Body of pancreas (tissue), 4 donors: ENCODE measurements at regions not wholly inside any gene's neighbourhood (a gene's known extent, or its start where the extent isn't known, plus 50 kb on each side); places are given as distances from the start of the nearest gene placed in this dataset.

Experiments
- ATAC-seq: fragments of 150-250 bp; one replicate; pipeline ENCODE4 v1.9.1; 2016
- DNase-seq, 4 donors: peaks; one replicate each; pipeline ENCODE4 v3.0.0-alpha.2; 2019
- H3K27ac ChIP-seq, 4 donors: fragments of 200-600 bp; sonication (generic); 1 replicate in 3 of 4; 2 replicates in 1 of 4; pipeline versions ENCODE4 v1.5.1 to v1.6.1; 2016 to 2019; ENCODE audit warnings: mild to moderate bottlenecking in 1 of 4, mixed read lengths in 1 of 4, moderate library complexity in 1 of 4
- H3K27me3 ChIP-seq, 2 donors: fragments of 200-600 bp; sonication (generic); one replicate each; pipeline ENCODE4 v1.6.0; 2016; ENCODE audit warnings: mild to moderate bottlenecking in 1 of 2
- H3K36me3 ChIP-seq, 2 donors: fragments of 200-600 bp; sonication (generic); replicated peaks in 1 of 2; 2 replicates each; pipeline ENCODE4 v1.5.1; 2016; ENCODE audit warnings: low read depth in 2 of 2; ENCODE audit not compliant: insufficient read depth in 1 of 2
- H3K4me1 ChIP-seq: fragments of 200-600 bp; sonication (generic); one replicate; pipeline ENCODE4 v1.6.0; 2016
- H3K4me3 ChIP-seq, 2 donors: fragments of 200-600 bp; sonication (generic); 1 replicate in 1 of 2; 2 replicates in 1 of 2; pipeline ENCODE4 v1.5.1; 2016 to 2019
- H3K9me3 ChIP-seq, 3 donors: fragments of 200-600 bp; sonication (generic); 1 replicate in 2 of 3; 2 replicates in 1 of 3; pipeline ENCODE4 v1.5.1; 2016
- POLR2A ChIP-seq, 3 donors: fragments of 450-650 bp; IDR thresholded peaks; one replicate each; pipeline ENCODE4 v1.6.1; 2016; ENCODE audit warnings: antibody characterized with exemption in 3 of 3, mild to moderate bottlenecking in 2 of 3
- WGBS, 2 donors: methylation state at CpG; one replicate each; pipeline ENCODE4 v1.1.5; 2017; 5-methylcytosine and 5-hydroxymethylcytosine counted together
- intact Hi-C: fragments of 100-400 bp; cut with DNase I; formaldehyde crosslinking; loops from one replicate; pipeline ENCODE4 v1.15.1; 2023
- TF ChIP-seq, protein P1 (sequence below), 7 experiments: fragments of 450-650 bp in 4 of 7; fragments of 200-600 bp in 3 of 7; sonication (generic) in 3 of 7; IDR thresholded peaks; one replicate each; pipeline ENCODE4 v1.5.1; 2016 to 2019; ENCODE audit warnings: antibody characterized with exemption in 7 of 7

DNA sequence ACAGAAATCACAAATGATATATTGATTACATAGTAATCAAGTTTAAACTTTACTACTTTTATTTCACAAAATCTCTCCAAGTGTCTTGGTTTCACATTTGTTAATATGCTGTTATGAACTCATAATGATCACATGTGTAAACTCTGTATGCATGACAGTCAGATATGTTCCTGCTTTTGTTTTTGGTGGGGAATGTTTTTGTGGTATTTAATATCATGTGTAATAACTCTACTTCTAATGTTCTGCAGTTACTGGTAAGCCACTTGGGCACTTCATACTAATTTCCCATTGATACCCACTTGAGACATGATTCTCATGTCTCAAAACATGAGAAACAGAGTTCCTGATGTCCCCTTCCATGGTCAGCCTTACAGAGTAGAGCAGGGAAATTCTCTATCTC, 109.1 kb upstream of the INHBA start:
- ATAC-seq (no peak), DNase-seq (no peak)
- TF ChIP-seq, protein P1, sequence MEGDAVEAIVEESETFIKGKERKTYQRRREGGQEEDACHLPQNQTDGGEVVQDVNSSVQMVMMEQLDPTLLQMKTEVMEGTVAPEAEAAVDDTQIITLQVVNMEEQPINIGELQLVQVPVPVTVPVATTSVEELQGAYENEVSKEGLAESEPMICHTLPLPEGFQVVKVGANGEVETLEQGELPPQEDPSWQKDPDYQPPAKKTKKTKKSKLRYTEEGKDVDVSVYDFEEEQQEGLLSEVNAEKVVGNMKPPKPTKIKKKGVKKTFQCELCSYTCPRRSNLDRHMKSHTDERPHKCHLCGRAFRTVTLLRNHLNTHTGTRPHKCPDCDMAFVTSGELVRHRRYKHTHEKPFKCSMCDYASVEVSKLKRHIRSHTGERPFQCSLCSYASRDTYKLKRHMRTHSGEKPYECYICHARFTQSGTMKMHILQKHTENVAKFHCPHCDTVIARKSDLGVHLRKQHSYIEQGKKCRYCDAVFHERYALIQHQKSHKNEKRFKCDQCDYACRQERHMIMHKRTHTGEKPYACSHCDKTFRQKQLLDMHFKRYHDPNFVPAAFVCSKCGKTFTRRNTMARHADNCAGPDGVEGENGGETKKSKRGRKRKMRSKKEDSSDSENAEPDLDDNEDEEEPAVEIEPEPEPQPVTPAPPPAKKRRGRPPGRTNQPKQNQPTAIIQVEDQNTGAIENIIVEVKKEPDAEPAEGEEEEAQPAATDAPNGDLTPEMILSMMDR (IDR thresholded peaks at IDR 0.05): no peak
- no peak for TF ChIP-seq POLR2A (IDR thresholded peaks at IDR 0.05)
- intact Hi-C loops: no loop called here
- Histone ChIP-seq H3K27ac (no peak overlapping the region), H3K4me3 (no peak overlapping the region), H3K27me3 (no peaks in the 10 kb centered on the region), H3K4me1 (no peaks in the 10 kb centered on the region), H3K36me3 (no peaks in the 10 kb centered on the region), H3K9me3 (no peaks in the 10 kb centered on the region)

DNA sequence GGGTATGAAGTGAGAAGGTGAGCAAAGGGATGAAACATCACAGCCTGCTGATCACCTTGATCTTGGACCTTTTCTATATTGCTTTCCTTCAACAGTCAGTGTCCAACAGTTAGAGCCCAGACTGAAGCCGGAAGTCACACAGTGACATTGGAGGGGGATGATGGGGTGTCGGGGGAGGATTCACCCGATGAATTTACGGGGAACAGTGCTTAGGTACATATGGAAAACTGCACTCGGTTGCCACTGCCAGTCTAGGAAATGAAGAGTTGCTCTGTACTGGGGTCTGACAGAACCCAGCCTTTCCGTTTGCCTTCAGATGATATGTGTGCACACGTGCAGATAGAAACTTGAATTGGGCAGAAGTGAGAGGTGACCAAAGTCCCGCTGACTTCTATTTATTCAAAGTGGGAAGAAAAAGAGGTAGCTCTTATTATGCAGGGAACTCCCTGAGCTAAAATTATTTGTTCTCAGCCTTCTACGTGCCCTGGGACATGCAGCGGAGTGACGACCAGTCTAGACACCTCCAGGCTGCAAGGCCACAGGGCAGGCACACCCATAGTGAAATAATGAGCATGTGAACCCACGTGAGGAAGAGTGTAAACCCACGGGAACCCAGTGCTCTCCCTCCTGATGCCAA, 107.2 kb upstream of the INHBA start:
- Histone ChIP-seq H3K27ac (no peak overlapping the region), H3K4me3 (no peak overlapping the region), H3K36me3 (no peaks in the 10 kb centered on the region), H3K27me3 (no peaks in the 10 kb centered on the region), H3K4me1 (no peaks in the 10 kb centered on the region), H3K9me3 (no peaks in the 10 kb centered on the region)
- no peak for TF ChIP-seq POLR2A (IDR thresholded peaks at IDR 0.05)
- TF ChIP-seq, protein P1 (IDR thresholded peaks at IDR 0.05): no peak
- intact Hi-C loops: no loop called here
- DNase-seq: no peak
- WGBS, 2 donors: 65 to 71% methylated on average over 13 of the region's 13 CpGs
- no peak for ATAC-seq

DNA sequence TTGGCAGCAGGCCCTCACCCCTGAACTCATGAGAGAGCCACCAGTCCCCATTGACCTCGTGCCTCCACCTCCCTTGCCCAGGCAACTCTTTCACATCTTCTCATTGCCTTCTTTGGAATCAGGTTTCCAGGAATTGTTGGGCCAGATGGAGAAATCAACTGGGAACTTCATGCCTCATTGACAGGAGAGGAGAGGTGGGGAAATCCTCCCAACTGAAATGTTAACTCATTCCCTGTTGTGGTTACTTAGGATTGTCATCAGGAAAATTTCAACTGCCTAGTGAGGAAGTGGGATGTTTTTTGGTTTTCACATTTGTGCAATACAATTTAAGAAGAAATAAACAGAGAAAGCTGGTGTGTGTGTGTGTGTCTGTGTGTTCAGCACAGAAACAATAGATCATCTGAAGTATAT, 106.6 kb upstream of the INHBA start:
- WGBS, 2 donors: 44 to 53% methylated on average over 1 of the region's 1 CpG
- Histone ChIP-seq H3K36me3 (no peaks in the 10 kb centered on the region), H3K9me3 (no peaks in the 10 kb centered on the region), H3K4me3 (no peak overlapping the region), H3K4me1 (no peaks in the 10 kb centered on the region), H3K27me3 (no peaks in the 10 kb centered on the region), H3K27ac (no peak overlapping the region)
- no peak for TF ChIP-seq POLR2A (IDR thresholded peaks at IDR 0.05)
- TF ChIP-seq, protein P1 (IDR thresholded peaks at IDR 0.05): no peak
- DNase-seq (no peak), ATAC-seq (no peak)
- intact Hi-C loops: no loop called here

DNA sequence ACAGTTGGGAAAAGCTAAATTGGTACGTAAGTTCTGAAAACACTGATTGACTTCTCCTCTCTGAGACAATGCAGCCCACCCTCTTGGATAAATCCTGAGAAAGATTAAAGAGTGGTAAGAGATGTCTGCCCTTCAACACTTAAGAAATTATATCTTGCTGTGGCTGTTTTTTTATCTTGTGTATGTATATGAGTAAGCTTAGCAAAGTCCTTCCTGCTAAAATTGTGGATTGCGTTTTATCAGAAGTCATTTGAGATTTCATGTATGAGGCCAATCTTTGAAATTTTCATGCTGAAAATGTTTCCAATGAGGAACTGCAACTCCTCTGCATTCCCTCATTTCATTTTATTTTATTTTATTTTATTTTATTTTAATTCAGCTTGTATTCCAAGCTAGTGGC, 106.2 kb upstream of the INHBA start:
- intact Hi-C loops: no loop called here
- no peaks in the 10 kb centered on the region for H3K9me3 ChIP-seq

DNA sequence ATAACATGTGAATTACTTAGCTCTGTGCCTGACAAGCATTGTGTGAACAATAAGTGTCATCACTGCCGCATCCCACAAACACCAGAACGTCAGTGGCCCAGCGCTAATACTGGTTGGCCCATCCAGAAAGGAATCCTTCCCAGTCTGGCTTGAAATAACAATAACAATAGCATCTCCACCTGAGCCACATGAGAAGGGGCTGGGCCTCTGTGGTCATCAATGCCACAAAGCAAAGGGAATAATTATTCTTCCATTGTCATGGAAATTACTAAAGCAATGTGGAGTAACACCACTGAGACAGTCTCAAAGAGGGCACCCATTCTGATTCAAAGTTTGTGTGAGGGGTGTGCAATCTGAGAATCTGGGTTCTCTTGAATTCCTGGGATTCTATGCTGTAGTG, 105.7 kb upstream of the INHBA start:
- WGBS, 2 donors: 63 to 77% methylated on average over 3 of the region's 3 CpGs
- TF ChIP-seq POLR2A (IDR thresholded peaks at IDR 0.05): no peak
- TF ChIP-seq, protein P1 (IDR thresholded peaks at IDR 0.05): no peak
- intact Hi-C loops: no loop called here
- H3K27me3 ChIP-seq: no peaks in the 10 kb centered on the region
- no peak for ATAC-seq
- DNase-seq: no peak
- H3K4me3 ChIP-seq: no peak overlapping the region
- H3K36me3 ChIP-seq: no peaks in the 10 kb centered on the region
- no peaks in the 10 kb centered on the region for H3K4me1 ChIP-seq
- no peaks in the 10 kb centered on the region for H3K9me3 ChIP-seq
- H3K27ac ChIP-seq: no peak overlapping the region

More for the DNA sequence above, 106.2 kb upstream of the INHBA start:
- DNase-seq: no peak
- ATAC-seq: no peak
- no peaks in the 10 kb centered on the region for H3K36me3 ChIP-seq
- no peaks in the 10 kb centered on the region for H3K4me1 ChIP-seq
- H3K27ac ChIP-seq: no peak overlapping the region
- WGBS, 2 donors: 55 to 76% methylated on average over 2 of the region's 2 CpGs
- TF ChIP-seq POLR2A (IDR thresholded peaks at IDR 0.05): no peak
- TF ChIP-seq, protein P1 (IDR thresholded peaks at IDR 0.05): no peak
- no peak overlapping the region for H3K4me3 ChIP-seq
- no peaks in the 10 kb centered on the region for H3K27me3 ChIP-seq
